C1 segment of cervical spinal cord (tissue), 14 donors: ENCODE measurements at regions not wholly inside any gene's neighbourhood (a gene's known extent, or its start where the extent isn't known, plus 50 kb on each side); places are given as distances from the start of the nearest gene placed in this dataset.

ENCODE experiments used
- DNase-seq, 14 donors: peaks; one replicate each; lab custom pipeline; 2025; lab: John Stamatoyannopoulos, UW

GRCh38 chr2:100193291-100193710 is 50.9 kb upstream of the AFF3 start:
- DNase-seq = no peak

GRCh38 chr2:100192825-100193224 is 50.4 kb upstream of the AFF3 start:
- peak in 2 of 14 donors; percentile 15 to 97 for DNase-seq

GRCh38 chr2:100192300-100192699 is 49.9 kb upstream of the AFF3 start:
- DNase-seq = no peak
